HG03469 (cell line): ENCODE measurements at regions not wholly inside any gene's neighbourhood (a gene's known extent, or its start where the extent isn't known, plus 50 kb on each side); places are given as distances from the start of the nearest gene placed in this dataset.

Experiments
- ATAC-seq: cut with Tn5 transposase; IDR thresholded peaks from one replicate; pipeline ENCODE4 v1.9.1; 2021; ENCODE audit warnings: mild to moderate bottlenecking, moderate library complexity, moderate number of reproducible peaks; ENCODE audit not compliant: unreplicated experiment

GRCh38 chr6:4311976-4312860 lies 176.8 kb upstream of the ECI2 start:
- ATAC-seq, result no peak

- no peak for ATAC-seq
Observed at GRCh38 chr6:4309540-4309939, 174.2 kb upstream of the ECI2 start.

GRCh38 chr6:4308364-4308763 lies 173.0 kb upstream of the ECI2 start:
- no peak for ATAC-seq

DNA sequence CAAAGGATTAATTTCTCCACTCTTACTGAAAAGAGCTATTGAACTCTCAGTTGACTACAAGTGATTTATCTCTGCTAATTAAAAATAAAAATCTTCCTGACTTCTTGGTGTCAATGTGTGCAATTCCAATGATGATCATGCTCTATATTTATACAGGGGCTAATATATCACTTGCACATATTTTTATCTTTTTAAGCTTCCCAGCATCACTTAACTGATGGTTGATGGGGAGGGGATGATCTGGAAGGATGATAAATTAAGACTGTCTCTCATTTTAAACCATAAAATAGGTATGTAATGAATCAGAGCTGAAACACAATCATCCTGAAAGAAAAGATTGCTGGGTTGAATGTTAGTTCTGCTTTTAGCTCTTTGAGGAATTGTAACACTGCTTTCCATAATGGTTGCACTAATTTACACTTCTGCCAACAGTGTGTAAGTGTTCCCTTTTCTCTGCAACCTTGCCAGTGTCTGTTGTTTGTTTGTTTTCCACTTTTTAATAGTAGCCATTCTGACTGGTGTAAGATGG lies 169.6 kb upstream of the ECI2 start:
- no peak for ATAC-seq

GRCh38 chr6:4303638-4304037 lies 168.3 kb upstream of the ECI2 start:
- no peak for ATAC-seq

DNA sequence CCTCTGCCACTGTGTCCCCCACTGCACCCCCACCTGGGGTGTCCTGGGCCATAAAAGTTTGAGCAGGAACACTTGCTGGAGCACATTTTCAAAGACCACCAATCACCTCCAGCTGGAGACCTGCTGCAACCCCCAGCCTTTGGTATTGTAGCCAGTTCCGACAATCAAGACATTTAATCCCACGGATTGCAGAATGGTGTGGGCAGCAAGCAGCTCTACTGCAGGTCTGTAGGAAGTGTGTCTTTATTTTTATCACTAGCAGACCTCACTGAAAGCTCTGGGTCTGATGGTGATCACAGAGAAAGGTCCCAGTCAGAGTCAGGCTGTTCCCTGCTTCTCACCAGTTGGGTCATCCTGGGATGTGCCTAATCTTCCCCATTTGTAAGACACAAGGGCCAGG lies 167.1 kb upstream of the ECI2 start:
- no peak for ATAC-seq

DNA sequence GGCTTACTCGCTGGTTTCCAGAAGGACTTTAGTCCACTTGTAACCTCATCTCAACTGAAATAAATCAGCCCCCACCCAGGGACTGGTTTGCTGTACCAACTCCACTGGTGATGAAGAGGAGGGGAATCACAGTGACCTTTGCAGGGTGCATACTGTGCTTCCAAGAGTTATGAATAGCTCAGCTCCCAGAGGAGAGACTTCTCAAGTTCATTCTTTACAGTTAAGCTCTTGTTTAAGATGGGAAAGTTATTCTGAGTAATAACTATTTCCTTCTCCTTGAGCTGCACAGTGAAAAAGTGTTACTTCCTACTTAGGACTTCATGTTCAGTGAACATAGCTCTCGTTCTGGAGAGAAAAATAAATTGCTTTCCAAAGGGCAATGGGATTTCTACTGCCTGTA lies 166.5 kb upstream of the ECI2 start:
- no peak for ATAC-seq

DNA sequence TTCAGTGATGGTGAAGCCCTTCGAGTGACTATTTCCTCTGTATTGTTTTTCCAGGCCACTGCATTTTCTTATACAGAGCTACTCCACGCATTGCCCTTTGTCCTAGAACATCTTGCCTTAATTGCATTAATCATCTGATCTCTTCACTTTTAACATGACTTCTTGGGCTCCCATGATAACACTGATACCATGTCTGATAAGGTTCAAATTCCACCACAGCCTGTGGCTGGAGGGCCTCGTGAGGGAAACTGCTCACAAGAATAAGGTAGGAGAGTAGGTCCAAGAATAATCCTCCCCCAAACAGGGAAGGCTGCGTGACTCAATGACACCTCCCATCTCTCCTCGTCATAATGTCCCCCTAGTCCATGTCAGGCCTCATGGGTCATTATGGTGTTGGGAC lies 165.5 kb upstream of the ECI2 start:
- ATAC-seq, result no peak

DNA sequence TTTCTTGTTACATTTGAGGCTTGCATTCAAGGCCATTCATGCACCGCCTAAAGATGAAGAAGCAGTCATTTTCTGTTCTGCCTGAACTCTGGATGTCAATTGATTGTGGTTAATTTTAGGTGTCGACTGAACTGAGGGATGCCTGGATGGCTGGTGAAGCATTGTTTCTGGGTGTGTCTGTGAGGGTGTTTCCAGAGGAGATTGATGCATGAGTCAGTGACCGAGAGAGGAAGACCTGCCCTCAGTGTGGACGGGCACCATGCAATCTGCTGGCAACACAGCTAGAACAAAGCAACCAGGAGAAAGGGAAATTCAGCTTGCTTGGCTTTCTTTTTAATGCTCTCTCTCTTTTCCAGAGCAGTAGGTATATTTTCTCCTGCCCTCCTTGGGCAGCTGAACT lies 164.1 kb upstream of the ECI2 start:
- ATAC-seq, result no peak

DNA sequence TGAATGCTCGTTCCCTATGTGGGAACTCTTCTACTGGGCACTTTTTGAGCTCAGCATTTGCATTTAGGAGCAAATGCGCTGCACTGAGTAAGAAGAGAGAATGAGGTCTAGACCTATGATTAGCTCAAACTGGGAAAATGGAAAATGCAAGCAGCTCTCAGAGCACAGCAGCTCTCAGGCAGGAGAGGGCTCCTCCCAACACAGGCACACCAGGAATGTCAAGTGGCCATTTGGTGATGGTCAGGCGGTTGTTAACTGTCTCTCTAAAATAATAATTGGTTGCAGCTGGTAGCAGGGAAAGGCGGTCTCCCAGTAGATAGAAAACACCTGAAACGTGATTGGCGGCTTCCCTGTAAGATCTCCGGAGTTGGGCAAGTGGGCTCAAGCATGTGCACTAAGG lies 162.0 kb upstream of the ECI2 start:
- ATAC-seq, result no peak

DNA sequence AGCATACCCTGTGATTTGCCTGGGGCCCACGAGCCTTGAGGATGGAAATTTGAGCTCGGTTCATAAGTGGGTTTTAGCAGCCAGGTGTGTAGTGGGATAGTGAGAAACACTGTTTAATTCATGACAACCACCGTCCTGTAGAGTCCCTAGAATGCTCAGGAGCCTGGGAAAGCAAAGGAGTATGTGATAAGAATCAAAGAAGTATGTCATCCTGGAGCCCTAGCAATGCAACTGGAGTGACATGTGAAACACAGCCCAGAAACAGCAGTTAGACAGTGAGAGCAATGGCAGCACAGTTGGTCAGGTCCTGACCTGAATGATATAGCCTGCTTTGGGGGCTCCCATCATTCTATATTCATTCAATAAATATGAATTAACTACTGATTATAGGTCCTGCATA lies 161.2 kb upstream of the ECI2 start:
- ATAC-seq, result no peak

DNA sequence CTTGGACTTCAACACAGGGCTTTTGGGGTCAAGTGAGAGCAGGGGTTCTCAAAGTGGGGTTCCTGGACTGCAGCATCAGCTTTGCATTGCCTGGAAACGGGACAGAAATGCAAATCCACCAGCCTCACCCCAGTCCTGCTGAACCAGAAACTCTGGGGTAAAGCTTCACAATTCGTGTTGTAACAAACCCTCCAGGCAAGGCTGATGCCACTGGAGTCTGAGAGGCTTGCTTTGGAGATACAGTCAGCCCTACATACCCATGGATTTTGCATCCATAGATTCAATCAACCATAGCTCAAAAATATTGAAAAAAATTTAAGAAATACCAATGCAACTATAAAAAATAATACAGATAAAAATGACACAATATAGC lies 160.4 kb upstream of the ECI2 start:
- ATAC-seq, result no peak

DNA sequence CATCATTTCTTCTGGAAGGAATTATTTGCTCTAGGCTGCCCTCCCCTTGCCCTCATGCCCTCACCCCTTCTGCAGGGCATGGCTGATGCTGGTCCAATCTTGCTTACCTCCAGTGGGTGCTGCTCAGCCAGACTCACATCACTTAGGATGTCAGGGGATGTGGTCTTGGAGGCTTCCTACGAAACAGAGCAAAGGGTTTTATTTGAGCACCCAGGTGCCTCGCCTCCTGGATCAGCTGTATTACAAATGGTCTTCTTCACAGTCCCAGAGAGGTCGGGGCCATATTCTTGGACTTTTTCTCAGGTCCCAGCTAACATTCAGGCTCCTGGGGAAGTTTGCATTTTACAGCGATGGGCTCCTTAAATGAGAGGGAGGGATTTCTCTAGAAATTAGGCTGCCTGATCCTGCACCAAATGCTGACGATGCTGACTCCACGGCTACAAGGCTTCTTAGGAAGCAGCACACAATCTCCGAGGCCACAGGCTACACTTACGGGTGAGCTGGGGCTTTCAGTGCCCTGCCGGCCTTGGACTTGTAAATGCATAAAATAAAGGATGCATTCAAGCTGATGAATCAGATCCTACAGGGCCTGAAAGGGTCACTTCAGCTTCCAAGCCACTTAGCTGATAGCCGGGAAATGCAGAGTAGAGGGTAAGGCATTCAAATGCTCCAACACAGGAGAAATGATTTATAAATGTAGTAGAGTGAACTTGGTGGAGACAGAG lies 159.8 kb upstream of the ECI2 start:
- no peak for ATAC-seq

GRCh38 chr6:4294636-4295035 lies 159.3 kb upstream of the ECI2 start:
- no peak for ATAC-seq

DNA sequence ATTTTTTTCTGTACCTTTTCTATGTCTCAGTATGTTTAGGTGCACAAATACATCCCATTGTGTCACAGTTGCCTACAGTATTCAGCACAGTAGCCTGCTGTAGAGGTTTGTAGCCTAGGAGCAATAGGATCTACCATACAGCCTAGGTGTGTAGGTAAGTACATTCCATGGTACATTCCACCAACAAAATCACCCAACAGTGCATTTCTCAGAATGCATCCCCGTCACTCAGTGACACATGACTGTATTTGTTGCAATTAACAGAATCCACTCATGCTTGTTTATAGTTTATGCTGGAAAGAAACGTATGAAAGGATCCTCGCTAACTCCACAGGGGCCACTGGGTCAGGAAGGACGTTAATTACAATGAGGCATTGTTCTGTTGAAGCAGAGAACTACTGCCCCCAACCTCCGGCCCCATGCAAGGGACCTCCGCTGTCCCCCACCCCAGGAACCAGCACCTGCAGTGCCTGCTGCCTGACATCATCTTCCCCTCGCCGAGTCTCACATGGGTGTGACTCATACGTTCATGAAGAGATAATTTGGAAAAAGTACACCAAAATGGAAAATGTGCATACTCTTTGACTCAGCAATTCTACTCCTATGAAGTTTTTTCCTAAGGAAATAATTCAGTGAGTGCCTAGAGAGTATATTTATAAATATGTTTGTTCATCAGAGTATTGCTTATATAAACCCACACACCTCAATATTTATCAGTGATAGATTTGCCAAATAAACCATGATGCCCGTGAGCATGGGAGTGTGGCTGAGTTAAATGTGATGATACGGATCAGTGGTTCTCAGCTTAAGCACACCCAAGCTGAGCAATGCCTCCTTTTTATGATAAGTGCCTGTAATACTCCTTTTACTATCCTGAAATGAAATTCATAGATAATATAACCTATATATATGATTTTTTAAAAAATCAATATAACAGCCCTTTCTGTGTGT lies 156.4 kb upstream of the ECI2 start:
- no peak for ATAC-seq

DNA sequence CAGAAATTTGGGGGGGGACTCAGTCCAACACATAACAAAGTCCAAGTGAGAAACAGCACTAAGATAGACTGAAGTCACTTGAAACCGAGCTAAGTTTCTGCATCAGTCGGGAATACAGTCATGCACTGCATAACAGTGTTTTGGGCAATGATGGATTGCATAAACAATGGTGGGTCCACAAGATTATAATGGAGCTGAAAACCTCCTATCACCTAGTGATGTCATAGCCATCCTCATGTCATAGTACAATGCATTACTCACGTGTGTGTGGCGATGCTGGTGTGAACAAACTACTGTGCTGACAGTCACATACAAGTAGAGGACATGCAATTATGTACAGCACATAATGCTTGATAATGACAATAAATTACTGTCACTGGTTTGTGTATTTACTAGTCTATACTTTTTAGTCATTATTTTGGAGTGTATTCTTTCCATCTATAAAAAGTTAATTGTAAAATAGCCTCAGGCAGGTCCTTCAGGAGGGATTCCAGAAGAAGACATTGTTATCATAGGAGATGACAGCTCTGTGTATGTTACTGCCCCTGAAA lies 154.5 kb upstream of the ECI2 start:
- no peak for ATAC-seq

- ATAC-seq, result no peak
Observed at GRCh38 chr6:4287811-4288244, 152.5 kb upstream of the ECI2 start.

GRCh38 chr6:4287372-4287771 lies 152.0 kb upstream of the ECI2 start:
- no peak for ATAC-seq

- no peak for ATAC-seq
Observed at GRCh38 chr6:4282926-4283325, 147.6 kb upstream of the ECI2 start.
